ENCODE measurements at regions not wholly inside any gene's neighbourhood (a gene's known extent, or its start where the extent isn't known, plus 50 kb on each side); places are given as distances from the start of the nearest gene placed in this dataset.

GRCh38 chr5:90014420-90014819 lies 395.1 kb downstream of the CETN3 start:
- TF ChIP-seq CTCF (IDR thresholded peaks at IDR 0.05): no peak
- no peak for TF ChIP-seq POLR2A (IDR thresholded peaks at IDR 0.05)
